Stimulated activated CD8-positive, alpha-beta memory T cell treated with anti-CD3 and anti-CD28 coated beads, Interleukin-7, amount 100 ng/mL, for 1 hour (primary cell): ENCODE measurements at regions not wholly inside any gene's neighbourhood (a gene's known extent, or its start where the extent isn't known, plus 50 kb on each side); places are given as distances from the start of the nearest gene placed in this dataset.

ENCODE experiments used
- DNase-seq, 2 donors: peaks; one replicate each; pipeline ENCODE4 v3.0.0-alpha.2; 2020; ENCODE audit warnings: low read depth in 2 of 2

GRCh38 chr3:30493911-30494311 lies 112.5 kb upstream of the TGFBR2 start:
- no peak for DNase-seq

DNA sequence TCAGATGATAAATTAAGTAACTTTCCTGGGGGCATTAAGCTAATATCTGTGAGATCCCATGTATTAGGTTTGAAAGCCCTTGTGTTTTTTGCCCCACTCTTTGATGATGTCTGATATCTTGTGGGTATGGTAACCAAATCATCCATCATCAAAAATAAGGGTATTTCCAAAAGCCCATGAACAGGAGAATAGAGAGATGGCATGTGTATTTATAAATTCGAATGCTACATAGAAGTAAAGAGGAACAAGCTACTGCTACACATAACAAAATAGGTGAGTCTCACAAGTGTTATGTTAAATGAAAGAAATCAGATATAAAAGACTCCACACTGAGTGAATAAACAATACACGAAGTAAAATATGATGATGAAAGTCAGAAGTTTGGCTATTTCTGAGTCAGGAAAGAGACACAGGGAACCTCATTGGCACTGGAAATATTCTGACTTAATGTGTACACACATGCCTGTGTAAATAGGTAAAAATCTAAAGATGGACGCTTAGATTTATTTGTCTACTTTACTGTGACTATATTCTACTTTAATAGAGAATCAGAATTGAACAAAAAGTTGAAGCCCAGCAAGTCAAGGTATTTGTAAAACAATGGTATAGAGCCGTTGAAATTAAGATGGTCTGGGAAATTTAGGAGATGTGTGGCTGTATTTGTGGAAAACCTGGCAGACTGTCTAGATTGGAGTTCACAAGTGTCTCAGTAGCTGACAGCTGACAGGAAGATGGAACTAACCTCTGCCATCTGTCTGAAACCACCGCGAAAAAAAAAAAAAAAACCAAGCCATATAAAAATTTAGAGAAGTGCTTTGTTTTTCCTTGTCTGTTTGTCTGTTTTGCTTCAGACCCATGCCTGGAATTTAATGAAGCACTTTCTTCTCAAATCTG lies 111.0 kb upstream of the TGFBR2 start:
- no peak for DNase-seq

- no peak for DNase-seq
Observed at GRCh38 chr3:30496066-30496966, 110.1 kb upstream of the TGFBR2 start.

DNA sequence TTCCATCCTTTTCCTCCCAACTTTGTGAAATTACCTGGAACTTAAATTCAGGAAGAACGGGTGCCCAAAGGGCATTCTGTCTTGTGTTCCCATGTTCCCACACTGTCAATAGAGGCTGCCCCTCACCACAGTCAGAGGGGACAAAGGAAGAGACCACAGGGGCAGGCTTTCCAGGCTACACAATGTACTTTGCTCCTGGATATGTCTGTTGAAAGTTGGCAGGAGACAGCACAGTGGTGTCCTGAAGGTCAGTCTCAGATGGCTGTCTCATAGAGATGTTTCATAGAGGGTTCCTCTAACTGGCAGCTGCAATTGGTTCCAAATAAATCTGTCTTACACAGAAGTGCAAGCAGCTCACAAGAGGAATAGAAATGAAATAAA lies 107.8 kb upstream of the TGFBR2 start:
- no peak for DNase-seq

GRCh38 chr3:30500666-30501399 lies 105.6 kb upstream of the TGFBR2 start:
- no peak for DNase-seq

GRCh38 chr3:30501526-30501925 lies 104.9 kb upstream of the TGFBR2 start:
- no peak for DNase-seq

DNA sequence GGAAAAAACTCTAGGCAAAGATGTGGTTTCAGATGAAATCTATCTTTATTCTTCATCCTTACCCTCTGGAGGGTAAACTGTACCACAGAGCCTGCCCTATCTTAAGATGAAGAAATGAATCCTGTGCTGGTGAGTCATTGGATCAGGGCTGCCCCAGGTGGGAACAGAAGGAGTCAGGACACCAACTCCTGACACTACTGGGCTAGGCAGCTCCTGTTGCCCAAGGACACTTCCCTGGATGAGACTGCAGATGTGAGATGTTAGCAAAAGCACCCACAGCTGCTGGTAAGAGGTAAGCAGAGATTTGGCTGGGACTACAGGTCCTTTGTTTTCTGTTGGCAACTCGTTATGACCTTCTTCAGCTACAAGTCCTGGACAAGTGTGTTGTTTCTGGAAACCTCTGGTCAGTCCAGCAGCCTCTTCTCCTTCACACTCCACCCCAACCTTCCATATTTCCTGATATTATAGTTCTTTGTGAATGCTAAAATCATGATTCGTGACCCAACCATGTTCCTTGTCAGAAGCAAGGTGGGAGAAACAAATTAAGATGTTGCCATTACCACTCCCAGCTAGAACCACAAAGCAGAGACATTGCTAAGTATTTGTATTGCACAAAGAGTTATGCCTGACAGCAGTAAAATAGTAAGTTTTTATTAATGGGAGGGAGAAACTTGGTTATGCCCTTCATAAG lies 104.2 kb upstream of the TGFBR2 start:
- DNase-seq = no peak

DNA sequence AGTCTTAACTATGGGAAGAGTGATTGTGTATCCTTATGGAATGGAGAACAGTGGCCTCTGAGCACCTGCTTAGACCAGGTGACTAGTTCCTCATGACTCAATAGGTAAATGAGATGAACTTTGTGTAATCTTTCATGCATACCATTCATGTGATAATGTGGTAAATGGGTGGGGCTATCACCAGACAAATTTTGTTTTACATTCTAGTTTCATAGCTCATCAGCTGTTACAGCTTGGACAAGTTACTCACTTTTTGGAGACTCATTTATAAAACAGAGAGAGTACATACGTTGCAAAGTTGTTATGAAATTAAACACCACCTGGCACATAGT lies 103.7 kb upstream of the TGFBR2 start:
- no peak for DNase-seq

DNA sequence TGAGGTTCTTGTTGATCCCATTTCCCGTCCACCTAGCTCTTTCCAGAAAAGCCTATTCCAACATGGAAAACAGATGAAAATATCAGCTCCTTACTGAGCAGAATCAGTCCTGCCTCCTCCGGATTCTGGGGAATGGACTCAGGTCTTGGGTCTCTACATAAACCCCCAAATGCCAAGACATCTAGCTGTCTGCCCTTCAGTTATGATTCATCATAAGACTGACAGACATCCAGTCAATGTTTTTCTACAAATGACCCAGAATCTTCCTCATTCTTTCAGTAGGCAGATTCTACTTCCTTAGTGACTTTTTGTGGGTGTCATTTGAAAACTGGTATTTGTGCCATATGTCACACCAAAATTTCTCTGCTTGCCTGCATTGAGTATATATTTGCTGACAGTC lies 103.0 kb upstream of the TGFBR2 start:
- DNase-seq = no peak

- DNase-seq = no peak
Observed at GRCh38 chr3:30504939-30505338, 101.5 kb upstream of the TGFBR2 start.

- no peak for DNase-seq
Observed at GRCh38 chr3:30505866-30506520, 100.4 kb upstream of the TGFBR2 start.

DNA sequence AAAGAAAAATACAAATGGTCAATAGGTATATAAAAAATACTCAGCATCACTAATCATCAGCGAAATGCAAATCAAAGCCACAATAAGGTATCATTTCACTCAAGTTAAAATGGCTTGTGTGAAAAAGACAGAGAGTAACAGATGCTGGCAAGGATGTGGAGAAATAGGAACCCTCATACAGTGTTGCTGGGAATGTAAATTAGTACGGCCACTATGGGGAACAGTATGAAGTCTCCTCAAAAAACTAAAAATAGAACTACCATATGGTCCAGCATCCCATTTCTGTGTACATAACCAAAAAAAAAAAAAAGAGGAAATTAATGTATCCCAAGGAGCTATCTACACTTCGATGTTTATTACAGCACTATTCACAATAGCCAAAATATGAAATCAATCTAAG lies 98.1 kb upstream of the TGFBR2 start:
- DNase-seq = no peak

- DNase-seq = no peak
Observed at GRCh38 chr3:30510596-30510995, 95.8 kb upstream of the TGFBR2 start.

GRCh38 chr3:30511524-30512251 lies 94.7 kb upstream of the TGFBR2 start:
- no peak for DNase-seq

GRCh38 chr3:30512576-30512975 lies 93.8 kb upstream of the TGFBR2 start:
- DNase-seq = no peak

GRCh38 chr3:30513374-30514152 lies 92.8 kb upstream of the TGFBR2 start:
- DNase-seq = no peak

- no peak for DNase-seq
Observed at GRCh38 chr3:30516238-30516637, 90.2 kb upstream of the TGFBR2 start.

- DNase-seq = no peak
Observed at GRCh38 chr3:30518181-30518864, 88.1 kb upstream of the TGFBR2 start.

- DNase-seq = no peak
Observed at GRCh38 chr3:30518872-30519271, 87.5 kb upstream of the TGFBR2 start.
